K562 (cell line): ENCODE measurements at regions not wholly inside any gene's neighbourhood (a gene's known extent, or its start where the extent isn't known, plus 50 kb on each side); places are given as distances from the start of the nearest gene placed in this dataset.

Experiments
- ATAC-seq: fragments of 200-7000 bp; cut with Tn5 transposase; 3 replicates; pipeline ENCODE4 v1.9.1; 2020; ENCODE audit warnings: moderate library complexity
- BruUV-seq: library from RNA; stranded (reverse); fragments of 400-500 nt; replicated peaks from 2 replicates; lab custom pipeline; 2021; lab: Mats Ljungman, UMichigan
- CTCF ChIA-PET: fragments of 300-600 bp; formaldehyde crosslinking; extraction: SDS; loops from one replicate; lab custom pipeline; 2021; ENCODE audit warnings: low intra/inter-chr PET ratio; lab: Yijun Ruan, JAX
- POLR2A ChIA-PET: fragments of 300-600, 350-650 bp; sonication (Branson Sonifier 250); formaldehyde crosslinking; extraction: SDS; loops from one replicate; lab custom pipeline; 2021; ENCODE audit warnings: antibody characterized with exemption, inconsistent platforms; lab: Yijun Ruan, JAX
- DNase-seq, 4 experiments: peaks; one replicate each; pipeline versions ENCODE4 v3.0.0 to v3.0.0-alpha.2; 2011 to 2018; ENCODE audit warnings: low spot score in 3 of 4, mixed read lengths in 3 of 4; ENCODE audit errors: extremely low read depth in 1 of 4
- FAIRE-seq: peaks from 2 replicates; lab custom pipeline; 2011; peaks lifted over from hg19 to GRCh38; lab: Jason Lieb, UNC
- H2AFZ ChIP-seq: 2 replicates; pipeline ENCODE4 v1.6.0; 2011; ENCODE audit warnings: low read depth, low read length, control low read depth, inconsistent platforms
- H3K27ac ChIP-seq: fragments of 200-600 bp; 3 replicates; pipeline ENCODE4 v1.8.0; 2011; ENCODE audit warnings: low read depth, mild to moderate bottlenecking, control low read depth, inconsistent platforms, low read length, moderate library complexity, mixed read lengths; ENCODE audit errors: extremely low read depth
- H3K27me3 ChIP-seq, 2 experiments: fragments of 300-600 bp in 1 of 2; 2 replicates in 1 of 2; 3 replicates in 1 of 2; pipeline versions ENCODE4 v1.6.0 to v1.8.0; 2011; ENCODE audit warnings: inconsistent platforms in 2 of 2, low read length in 2 of 2, mild to moderate bottlenecking in 1 of 2, mixed read lengths in 1 of 2, moderate library complexity in 1 of 2; ENCODE audit not compliant: control insufficient read depth in 2 of 2, insufficient read depth in 2 of 2
- H3K36me3 ChIP-seq: fragments of 300-600 bp; 3 replicates; pipeline ENCODE4 v1.8.0; 2011; ENCODE audit warnings: mild to moderate bottlenecking, low read length, inconsistent platforms; ENCODE audit not compliant: control insufficient read depth, insufficient read depth
- H3K4me1 ChIP-seq, 2 experiments: fragments of 200-600 bp in 1 of 2; replicated peaks in 1 of 2; 2 replicates in 1 of 2; 3 replicates in 1 of 2; pipeline versions ENCODE4 v1.5.1 to v1.8.0; 2011; ENCODE audit warnings: inconsistent platforms in 2 of 2, low read length in 2 of 2, mild to moderate bottlenecking in 1 of 2, mixed read lengths in 1 of 2, moderate library complexity in 1 of 2; ENCODE audit not compliant: control insufficient read depth in 2 of 2, insufficient read depth in 2 of 2
- H3K4me2 ChIP-seq: 2 replicates; pipeline ENCODE4 v1.6.1; 2011; ENCODE audit warnings: low read length, control low read depth, inconsistent platforms, mixed read lengths; ENCODE audit not compliant: insufficient read depth
- H3K4me3 ChIP-seq: fragments of 200-600 bp; sonication (generic), shearing (Covaris generic); 2 replicates; pipeline ENCODE4 v1.5.1; 2016; ENCODE audit warnings: control low read depth, inconsistent platforms
- H3K79me2 ChIP-seq: fragments of 200-600 bp; 3 replicates; pipeline ENCODE4 v1.8.0; 2011; ENCODE audit warnings: low read length, inconsistent platforms; ENCODE audit not compliant: control insufficient read depth, insufficient read depth
- H3K9ac ChIP-seq, 2 experiments: 2 replicates each; pipeline versions ENCODE4 v1.6.0 to v1.6.1; 2011; ENCODE audit warnings: low read depth in 2 of 2, low read length in 2 of 2, control low read depth in 1 of 2, inconsistent platforms in 1 of 2, mild to moderate bottlenecking in 1 of 2, mixed read lengths in 1 of 2; ENCODE audit not compliant: insufficient read depth in 1 of 2
- H3K9me1 ChIP-seq: one replicate; pipeline ENCODE4 v1.6.0; 2011; ENCODE audit warnings: inconsistent platforms, mild to moderate bottlenecking, low read length, moderate library complexity; ENCODE audit not compliant: control insufficient read depth, insufficient read depth
- H3K9me3 ChIP-seq: replicated peaks from 2 replicates; pipeline ENCODE4 v1.5.1; 2011; ENCODE audit warnings: low read depth, low read length, inconsistent platforms; ENCODE audit not compliant: control insufficient read depth, insufficient read depth
- H4K20me1 ChIP-seq: replicated peaks from 2 replicates; pipeline ENCODE4 v1.6.1; 2011; ENCODE audit warnings: low read length, inconsistent platforms, mixed read lengths; ENCODE audit not compliant: control insufficient read depth, insufficient read depth
- EHMT2 ChIP-seq: fragments of 450-650 bp; IDR thresholded peaks from 2 replicates; pipeline ENCODE4 v1.6.1; 2018; ENCODE audit warnings: antibody characterized with exemption
- IFI16 ChIP-seq: fragments of 250-450 bp; sonication (Bioruptor Pico); IDR thresholded peaks from 2 replicates; pipeline ENCODE4 v2.1.2; 2022; ENCODE audit warnings: mild to moderate bottlenecking, inconsistent platforms
- NEUROD1 ChIP-seq: fragments of 150-350 bp; IDR thresholded peaks from 2 replicates; pipeline ENCODE4 v1.6.1; 2014; ENCODE audit warnings: borderline replicate concordance, low read length, low read depth; ENCODE audit not compliant: partially characterized antibody
- SIX5 ChIP-seq, 2 experiments: IDR thresholded peaks; 2 replicates each; pipeline ENCODE4 v1.6.1; 2011; ENCODE audit warnings: low read length in 2 of 2, borderline replicate concordance in 1 of 2, low read depth in 1 of 2, mild to moderate bottlenecking in 1 of 2, moderate library complexity in 1 of 2; ENCODE audit not compliant: insufficient read depth in 1 of 2
- SPI1 ChIP-seq: IDR thresholded peaks from 2 replicates; pipeline ENCODE4 v1.6.1; 2011; ENCODE audit warnings: low read depth, low read length, control low read depth, borderline replicate concordance
- SUPT5H ChIP-seq: fragments of 450-650 bp; IDR thresholded peaks from 2 replicates; pipeline ENCODE4 v1.6.1; 2016
- TOE1 ChIP-seq, 2 experiments: fragments of 450-650 bp in 1 of 2; sonication (generic) in 1 of 2; formaldehyde crosslinking in 1 of 2; IDR thresholded peaks; 2 replicates each; pipeline versions ENCODE4 v1.7.1 to v1.8.0; 2016 to 2022; ENCODE audit warnings: borderline replicate concordance in 2 of 2, mild to moderate bottlenecking in 2 of 2, antibody characterized with exemption in 1 of 2, inconsistent platforms in 1 of 2, low read depth in 1 of 2, missing genetic modification reagents in 1 of 2, moderate library complexity in 1 of 2
- WGBS: fragments of 100-300 bp; shearing (Covaris generic); methylation state at CpG from one replicate; pipeline ENCODE4 v1.1.6; 2016; ENCODE audit warnings: low coverage, mixed read lengths; ENCODE audit not compliant: insufficient coverage; ENCODE audit errors: missing lambda C conversion rate; 5-methylcytosine and 5-hydroxymethylcytosine counted together
- in situ Hi-C: fragments of 300-500 bp; cut with MboI; formaldehyde crosslinking; loops from 4 replicates; pipeline ENCODE4 v1.15.0; 2018; ENCODE audit warnings: inconsistent platforms, mixed read lengths
- intact Hi-C: fragments of 100-400 bp; cut with micrococcal nuclease; formaldehyde crosslinking; loops from 2 replicates; pipeline ENCODE4 v1.14.2; 2022
- TF ChIP-seq, protein P1 (sequence below): sonication (generic); formaldehyde crosslinking; IDR thresholded peaks from 2 replicates; pipeline ENCODE4 v1.8.1; 2023; ENCODE audit warnings: missing genetic modification reagents, mild to moderate bottlenecking, borderline replicate concordance

DNA sequence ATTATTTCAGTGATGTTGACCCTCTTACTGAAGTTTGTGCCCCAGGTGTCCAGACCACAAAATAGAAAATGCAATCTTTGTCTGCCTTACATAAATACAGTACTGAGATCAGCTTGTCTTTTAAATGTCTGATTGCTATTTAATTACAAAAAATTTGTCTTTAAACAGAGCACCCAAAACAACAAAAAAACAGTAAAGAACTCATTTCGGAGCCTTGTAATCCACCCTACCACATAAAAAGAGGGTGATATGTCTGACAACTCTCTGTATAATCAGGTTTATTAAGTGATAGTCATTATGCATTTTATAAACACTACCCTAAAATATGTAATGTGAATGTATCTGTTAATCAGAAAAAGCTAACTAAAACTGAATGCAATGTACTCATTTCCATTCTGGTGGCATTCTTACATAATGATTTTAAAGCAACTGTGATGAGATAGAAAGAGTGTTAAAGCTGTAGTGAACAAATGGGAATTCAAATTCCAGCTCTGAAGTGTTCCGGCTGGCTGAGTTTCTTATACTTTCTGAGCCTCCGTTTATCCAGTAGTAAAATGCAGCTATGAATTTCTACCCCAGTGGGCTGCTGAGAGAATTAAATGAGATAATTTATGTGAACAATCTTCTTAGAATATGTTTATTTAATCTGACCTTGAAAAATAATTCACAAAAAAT, 486.6 kb downstream of the USP25 start:
- BruUV-seq = no TSS peak
- TF ChIP-seq SUPT5H = no peak
- no peak for TF ChIP-seq EHMT2
- TF ChIP-seq SIX5 (IDR thresholded peaks at IDR 0.05; ENCODE audit: borderline replicate concordance in 1 of 2, insufficient read depth in 1 of 2, low read depth in 1 of 2, low read length in 2 of 2) = no peak
- TF ChIP-seq, protein P1, sequence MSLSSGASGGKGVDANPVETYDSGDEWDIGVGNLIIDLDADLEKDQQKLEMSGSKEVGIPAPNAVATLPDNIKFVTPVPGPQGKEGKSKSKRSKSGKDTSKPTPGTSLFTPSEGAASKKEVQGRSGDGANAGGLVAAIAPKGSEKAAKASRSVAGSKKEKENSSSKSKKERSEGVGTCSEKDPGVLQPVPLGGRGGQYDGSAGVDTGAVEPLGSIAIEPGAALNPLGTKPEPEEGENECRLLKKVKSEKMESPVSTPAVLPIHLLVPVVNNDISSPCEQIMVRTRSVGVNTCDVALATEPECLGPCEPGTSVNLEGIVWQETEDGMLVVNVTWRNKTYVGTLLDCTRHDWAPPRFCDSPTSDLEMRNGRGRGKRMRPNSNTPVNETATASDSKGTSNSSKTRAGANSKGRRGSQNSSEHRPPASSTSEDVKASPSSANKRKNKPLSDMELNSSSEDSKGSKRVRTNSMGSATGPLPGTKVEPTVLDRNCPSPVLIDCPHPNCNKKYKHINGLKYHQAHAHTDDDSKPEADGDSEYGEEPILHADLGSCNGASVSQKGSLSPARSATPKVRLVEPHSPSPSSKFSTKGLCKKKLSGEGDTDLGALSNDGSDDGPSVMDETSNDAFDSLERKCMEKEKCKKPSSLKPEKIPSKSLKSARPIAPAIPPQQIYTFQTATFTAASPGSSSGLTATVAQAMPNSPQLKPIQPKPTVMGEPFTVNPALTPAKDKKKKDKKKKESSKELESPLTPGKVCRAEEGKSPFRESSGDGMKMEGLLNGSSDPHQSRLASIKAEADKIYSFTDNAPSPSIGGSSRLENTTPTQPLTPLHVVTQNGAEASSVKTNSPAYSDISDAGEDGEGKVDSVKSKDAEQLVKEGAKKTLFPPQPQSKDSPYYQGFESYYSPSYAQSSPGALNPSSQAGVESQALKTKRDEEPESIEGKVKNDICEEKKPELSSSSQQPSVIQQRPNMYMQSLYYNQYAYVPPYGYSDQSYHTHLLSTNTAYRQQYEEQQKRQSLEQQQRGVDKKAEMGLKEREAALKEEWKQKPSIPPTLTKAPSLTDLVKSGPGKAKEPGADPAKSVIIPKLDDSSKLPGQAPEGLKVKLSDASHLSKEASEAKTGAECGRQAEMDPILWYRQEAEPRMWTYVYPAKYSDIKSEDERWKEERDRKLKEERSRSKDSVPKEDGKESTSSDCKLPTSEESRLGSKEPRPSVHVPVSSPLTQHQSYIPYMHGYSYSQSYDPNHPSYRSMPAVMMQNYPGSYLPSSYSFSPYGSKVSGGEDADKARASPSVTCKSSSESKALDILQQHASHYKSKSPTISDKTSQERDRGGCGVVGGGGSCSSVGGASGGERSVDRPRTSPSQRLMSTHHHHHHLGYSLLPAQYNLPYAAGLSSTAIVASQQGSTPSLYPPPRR (CRISPR knock-in tag) = no peak
- no peak for TF ChIP-seq TOE1 (IDR thresholded peaks at IDR 0.05; ENCODE audit: borderline replicate concordance)
- TF ChIP-seq TOE1 (CRISPR knock-in tag; IDR thresholded peaks at IDR 0.05; ENCODE audit: borderline replicate concordance, low read depth) = no peak
- no peak for TF ChIP-seq SPI1
- no peak for TF ChIP-seq IFI16
- no peak for TF ChIP-seq NEUROD1
- FAIRE-seq (no peak), DNase-seq (no peak), ATAC-seq (no peak)
- Histone ChIP-seq H3K27me3 (no peaks in the 10 kb centered on the region), H3K4me3 (no peak overlapping the region), H3K9me3 (no peaks in the 10 kb centered on the region), H4K20me1 (no peaks in the 10 kb centered on the region), H3K9me1 (no peaks in the 10 kb centered on the region), H3K4me2 (no peak overlapping the region), H3K36me3 (no peaks in the 10 kb centered on the region), H3K79me2 (no peaks in the 10 kb centered on the region), H2AFZ (no peak overlapping the region), H3K9ac (no peak overlapping the region), H3K27ac (no peak overlapping the region), H3K4me1 (no peaks in the 10 kb centered on the region)
- WGBS = 4% methylated on average over 3 of the region's 3 CpGs
- ChIA-PET CTCF (interaction anchor here (0.7 kb wide), 1 partner anchor 27 kb away, joined by 3 read pairs; no protein-coding TSS in a partner anchor), POLR2A (no interaction called here)
- in situ Hi-C loops = no loop called here
- intact Hi-C loops = no loop called here
